ENCODE measurements at regions not wholly inside any gene's neighbourhood (a gene's known extent, or its start where the extent isn't known, plus 50 kb on each side); places are given as distances from the start of the nearest gene placed in this dataset.

DNA sequence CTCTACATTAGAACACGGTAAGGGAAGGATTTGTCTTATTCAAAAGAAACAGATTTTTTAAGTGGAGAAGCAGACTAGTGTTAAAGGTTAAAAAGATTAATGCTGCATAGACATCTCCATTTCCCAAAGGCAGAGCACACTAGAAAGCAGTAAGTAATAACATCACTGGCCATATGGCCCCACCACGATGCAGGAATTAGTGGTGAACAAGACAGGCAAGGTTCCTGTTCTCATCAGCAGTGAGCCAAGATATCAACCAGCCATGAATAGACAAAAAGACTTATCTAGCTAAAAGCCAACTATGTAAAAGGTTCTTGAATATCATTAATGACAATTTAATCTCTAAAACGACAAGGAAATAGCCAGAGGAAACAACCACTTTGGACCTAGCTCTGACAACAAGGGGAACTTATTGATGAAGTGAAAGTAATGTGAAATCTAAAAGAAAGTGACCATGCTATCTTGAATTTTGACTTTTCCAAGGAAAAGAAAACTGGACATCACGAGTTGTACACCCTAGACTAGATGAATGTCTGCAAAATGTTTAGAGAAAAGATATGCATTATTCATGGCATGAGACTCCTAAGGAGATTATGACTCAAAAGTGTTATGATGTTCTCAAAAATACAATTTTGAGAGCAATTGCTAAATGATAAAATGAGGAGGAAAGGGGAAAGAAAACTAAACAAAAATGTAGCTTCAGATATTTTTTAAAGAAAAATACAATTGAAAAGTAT is 157.9 kb upstream of the STXBP5 start:
- H3K36me3 ChIP-seq, result no peaks in the 10 kb centered on the region
- 27 to 42% (median 39%) methylated on average over 4 of the region's 4 CpGs for WGBS, 5 donors
- peaks cover 0 to 18% (median 6%) of the 10 kb centered on the region in 8 donors for H3K9me3 ChIP-seq
- intact Hi-C loops (cut with DNase I; ENCODE audit: low total_unique reads), result no loop called here
- no peak for DNase-seq
- no peak for TF ChIP-seq POLR2AphosphoS5 (IDR thresholded peaks at IDR 0.05)
- TF ChIP-seq, protein P1, sequence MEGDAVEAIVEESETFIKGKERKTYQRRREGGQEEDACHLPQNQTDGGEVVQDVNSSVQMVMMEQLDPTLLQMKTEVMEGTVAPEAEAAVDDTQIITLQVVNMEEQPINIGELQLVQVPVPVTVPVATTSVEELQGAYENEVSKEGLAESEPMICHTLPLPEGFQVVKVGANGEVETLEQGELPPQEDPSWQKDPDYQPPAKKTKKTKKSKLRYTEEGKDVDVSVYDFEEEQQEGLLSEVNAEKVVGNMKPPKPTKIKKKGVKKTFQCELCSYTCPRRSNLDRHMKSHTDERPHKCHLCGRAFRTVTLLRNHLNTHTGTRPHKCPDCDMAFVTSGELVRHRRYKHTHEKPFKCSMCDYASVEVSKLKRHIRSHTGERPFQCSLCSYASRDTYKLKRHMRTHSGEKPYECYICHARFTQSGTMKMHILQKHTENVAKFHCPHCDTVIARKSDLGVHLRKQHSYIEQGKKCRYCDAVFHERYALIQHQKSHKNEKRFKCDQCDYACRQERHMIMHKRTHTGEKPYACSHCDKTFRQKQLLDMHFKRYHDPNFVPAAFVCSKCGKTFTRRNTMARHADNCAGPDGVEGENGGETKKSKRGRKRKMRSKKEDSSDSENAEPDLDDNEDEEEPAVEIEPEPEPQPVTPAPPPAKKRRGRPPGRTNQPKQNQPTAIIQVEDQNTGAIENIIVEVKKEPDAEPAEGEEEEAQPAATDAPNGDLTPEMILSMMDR (IDR thresholded peaks at IDR 0.05 in 8 of 11, conservative IDR thresholded peaks at IDR 0.05 in 3 of 11), result no peak
- TF ChIP-seq POLR2A (IDR thresholded peaks at IDR 0.05), result no peak
- no peaks in the 10 kb centered on the region for H3K27me3 ChIP-seq (replicated peaks in 1 of 7)
- H3K27ac ChIP-seq, result no peak overlapping the region
- no peak overlapping the region for H3K4me3 ChIP-seq
- H3K4me1 ChIP-seq, result peaks cover 0 to 5% (median 0%) of the 10 kb centered on the region in 6 donors

GRCh38 chr6:147048930-147049329 is 155.3 kb upstream of the STXBP5 start:
- Histone ChIP-seq H3K27me3 (replicated peaks in 1 of 7) (no peaks in the 10 kb centered on the region), H3K4me1 (peaks cover 0 to 5% (median 0%) of the 10 kb centered on the region in 6 donors), H3K36me3 (no peaks in the 10 kb centered on the region), H3K27ac (no peak overlapping the region), H3K9me3 (peaks cover 0 to 10% (median 3%) of the 10 kb centered on the region in 8 donors), H3K4me3 (no peak overlapping the region)
- TF ChIP-seq, protein P1 (IDR thresholded peaks at IDR 0.05 in 8 of 11, conservative IDR thresholded peaks at IDR 0.05 in 3 of 11), result no peak
- TF ChIP-seq POLR2AphosphoS5 (IDR thresholded peaks at IDR 0.05), result no peak
- no peak for TF ChIP-seq POLR2A (IDR thresholded peaks at IDR 0.05)
- no peak for DNase-seq
- intact Hi-C loops (cut with DNase I; ENCODE audit: low total_unique reads), result no loop called here
- 92 to 99% (median 95%) methylated on average over 3 of the region's 3 CpGs for WGBS, 5 donors

- intact Hi-C loops (cut with DNase I; ENCODE audit: low total_unique reads), result no loop called here
- Histone ChIP-seq H3K4me3 (no peak overlapping the region), H3K9me3 (no peaks in the 10 kb centered on the region), H3K27ac (no peak overlapping the region), H3K36me3 (no peaks in the 10 kb centered on the region), H3K27me3 (replicated peaks in 1 of 7) (no peaks in the 10 kb centered on the region), H3K4me1 (no peaks in the 10 kb centered on the region)
- DNase-seq, result no peak
- TF ChIP-seq POLR2A (IDR thresholded peaks at IDR 0.05) (no peak), POLR2AphosphoS5 (IDR thresholded peaks at IDR 0.05) (no peak)
- TF ChIP-seq, protein P1 (IDR thresholded peaks at IDR 0.05 in 8 of 11, conservative IDR thresholded peaks at IDR 0.05 in 3 of 11), result no peak
- 90 to 100% (median 94%) methylated on average over 2 of the region's 2 CpGs for WGBS, 5 donors
Measured at GRCh38 chr6:147053311-147053921, 150.8 kb upstream of the STXBP5 start.

DNA sequence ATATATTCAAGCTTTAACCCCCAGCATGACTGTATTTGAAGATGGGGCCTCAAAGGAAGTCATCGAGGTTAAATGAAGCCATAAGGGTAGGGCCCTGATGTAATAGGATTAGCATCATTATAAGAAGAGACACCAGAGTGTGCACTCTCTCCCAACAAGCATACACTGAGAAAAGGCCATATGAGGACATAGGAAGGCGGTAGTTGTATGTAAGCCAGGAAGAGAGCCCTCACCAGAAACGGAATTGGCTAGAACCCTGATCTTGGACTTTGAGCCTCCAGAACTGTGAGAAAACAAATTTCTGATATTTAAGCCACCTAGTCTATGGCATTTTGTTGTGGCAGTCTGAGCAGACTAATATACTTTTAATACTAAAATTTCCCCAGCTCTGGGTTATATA is 150.1 kb upstream of the STXBP5 start:
- TF ChIP-seq, protein P1 (IDR thresholded peaks at IDR 0.05 in 8 of 11, conservative IDR thresholded peaks at IDR 0.05 in 3 of 11), result no peak
- TF ChIP-seq POLR2A (IDR thresholded peaks at IDR 0.05) (no peak), POLR2AphosphoS5 (IDR thresholded peaks at IDR 0.05) (no peak)
- Histone ChIP-seq H3K27ac (no peak overlapping the region), H3K36me3 (no peaks in the 10 kb centered on the region), H3K9me3 (no peaks in the 10 kb centered on the region), H3K4me3 (no peak overlapping the region), H3K27me3 (replicated peaks in 1 of 7) (no peaks in the 10 kb centered on the region), H3K4me1 (no peaks in the 10 kb centered on the region)
- WGBS, 5 donors, result 69 to 86% (median 71%) methylated on average over 3 of the region's 3 CpGs
- intact Hi-C loops (cut with DNase I; ENCODE audit: low total_unique reads), result no loop called here
- DNase-seq, result no peak

Measured in spleen (tissue), 11 donors.